ENCODE measurements at regions not wholly inside any gene's neighbourhood (a gene's known extent, or its start where the extent isn't known, plus 50 kb on each side); places are given as distances from the start of the nearest gene placed in this dataset.

GRCh38 chr2:23292024-23292423, 93.0 kb upstream of the KLHL29 start:
- H3K79me2 ChIP-seq (ENCODE audit: insufficient read depth, low read length), result no peaks in the 10 kb centered on the region
- no peaks in the 10 kb centered on the region for H3K9me3 ChIP-seq (ENCODE audit: insufficient read depth, low read length)
- H3K9ac ChIP-seq (ENCODE audit: low read length), result no peak overlapping the region
- H3K36me3 ChIP-seq (ENCODE audit: low read length), result no peaks in the 10 kb centered on the region
- H4K20me1 ChIP-seq (ENCODE audit: low read depth, low read length), result no peaks in the 10 kb centered on the region
- H3K27ac ChIP-seq (ENCODE audit: low read depth, low read length), result no peak overlapping the region
- H3K27me3 ChIP-seq (ENCODE audit: low read length), result no peaks in the 10 kb centered on the region
- H3K4me3 ChIP-seq (ENCODE audit: insufficient read depth, low read length, poor library complexity, severe bottlenecking), result no peak overlapping the region
- no peaks in the 10 kb centered on the region for H3K9me2 ChIP-seq (replicated peaks; ENCODE audit: insufficient read depth, low read length)
- H3F3A ChIP-seq (ENCODE audit: insufficient read depth), result no peaks in the 10 kb centered on the region
- no peak overlapping the region for H3K4me2 ChIP-seq (ENCODE audit: low read depth, low read length, poor library complexity, severe bottlenecking)
- no peak overlapping the region for H2AFZ ChIP-seq (ENCODE audit: low read depth, low read length, severe bottlenecking)
- no peak for TF ChIP-seq EZH2phosphoT487 (conservative IDR thresholded peaks at IDR 0.05; ENCODE audit: low read length)
- TF ChIP-seq, protein P1, sequence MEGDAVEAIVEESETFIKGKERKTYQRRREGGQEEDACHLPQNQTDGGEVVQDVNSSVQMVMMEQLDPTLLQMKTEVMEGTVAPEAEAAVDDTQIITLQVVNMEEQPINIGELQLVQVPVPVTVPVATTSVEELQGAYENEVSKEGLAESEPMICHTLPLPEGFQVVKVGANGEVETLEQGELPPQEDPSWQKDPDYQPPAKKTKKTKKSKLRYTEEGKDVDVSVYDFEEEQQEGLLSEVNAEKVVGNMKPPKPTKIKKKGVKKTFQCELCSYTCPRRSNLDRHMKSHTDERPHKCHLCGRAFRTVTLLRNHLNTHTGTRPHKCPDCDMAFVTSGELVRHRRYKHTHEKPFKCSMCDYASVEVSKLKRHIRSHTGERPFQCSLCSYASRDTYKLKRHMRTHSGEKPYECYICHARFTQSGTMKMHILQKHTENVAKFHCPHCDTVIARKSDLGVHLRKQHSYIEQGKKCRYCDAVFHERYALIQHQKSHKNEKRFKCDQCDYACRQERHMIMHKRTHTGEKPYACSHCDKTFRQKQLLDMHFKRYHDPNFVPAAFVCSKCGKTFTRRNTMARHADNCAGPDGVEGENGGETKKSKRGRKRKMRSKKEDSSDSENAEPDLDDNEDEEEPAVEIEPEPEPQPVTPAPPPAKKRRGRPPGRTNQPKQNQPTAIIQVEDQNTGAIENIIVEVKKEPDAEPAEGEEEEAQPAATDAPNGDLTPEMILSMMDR (IDR thresholded peaks at IDR 0.05; ENCODE audit: insufficient read depth, low read length, poor library complexity, severe bottlenecking), result no peak

GRCh38 chr2:23293063-23293462, 91.9 kb upstream of the KLHL29 start:
- no peak overlapping the region for H2AFZ ChIP-seq (ENCODE audit: low read depth, low read length, severe bottlenecking)
- H3K27ac ChIP-seq (ENCODE audit: low read depth, low read length), result no peak overlapping the region
- no peaks in the 10 kb centered on the region for H4K20me1 ChIP-seq (ENCODE audit: low read depth, low read length)
- H3K9me3 ChIP-seq (ENCODE audit: insufficient read depth, low read length), result no peaks in the 10 kb centered on the region
- no peak for TF ChIP-seq EZH2phosphoT487 (conservative IDR thresholded peaks at IDR 0.05; ENCODE audit: low read length)
- TF ChIP-seq, protein P1 (IDR thresholded peaks at IDR 0.05; ENCODE audit: insufficient read depth, low read length, poor library complexity, severe bottlenecking), result no peak
- no peak overlapping the region for H3K4me2 ChIP-seq (ENCODE audit: low read depth, low read length, poor library complexity, severe bottlenecking)
- H3K27me3 ChIP-seq (ENCODE audit: low read length), result no peaks in the 10 kb centered on the region
- H3K36me3 ChIP-seq (ENCODE audit: low read length), result no peaks in the 10 kb centered on the region
- no peaks in the 10 kb centered on the region for H3F3A ChIP-seq (ENCODE audit: insufficient read depth)
- H3K9ac ChIP-seq (ENCODE audit: low read length), result no peak overlapping the region
- no peaks in the 10 kb centered on the region for H3K9me2 ChIP-seq (replicated peaks; ENCODE audit: insufficient read depth, low read length)
- no peak overlapping the region for H3K4me3 ChIP-seq (ENCODE audit: insufficient read depth, low read length, poor library complexity, severe bottlenecking)
- H3K79me2 ChIP-seq (ENCODE audit: insufficient read depth, low read length), result no peaks in the 10 kb centered on the region

DNA sequence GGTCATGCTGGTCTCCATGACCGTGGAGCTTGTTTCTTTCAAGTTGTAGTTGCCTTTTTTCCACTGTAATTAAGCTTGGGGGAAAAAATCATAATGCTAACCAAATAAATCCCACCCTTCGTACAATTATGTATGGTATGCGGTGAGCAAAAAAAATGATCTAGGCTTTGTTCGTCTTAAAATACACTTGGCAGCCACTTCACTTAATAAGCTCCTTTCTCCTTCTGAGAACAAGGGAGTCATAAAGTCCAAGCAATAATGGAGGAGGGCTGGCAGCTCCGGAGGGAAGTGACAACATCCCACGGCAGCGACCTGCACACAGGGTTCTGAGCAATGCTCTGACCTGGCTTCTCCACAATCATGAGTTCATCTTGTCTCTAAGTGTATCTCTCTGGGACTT, 91.2 kb upstream of the KLHL29 start:
- H3K36me3 ChIP-seq (ENCODE audit: low read length), result no peaks in the 10 kb centered on the region
- TF ChIP-seq, protein P1 (IDR thresholded peaks at IDR 0.05; ENCODE audit: insufficient read depth, low read length, poor library complexity, severe bottlenecking), result no peak
- TF ChIP-seq EZH2phosphoT487 (conservative IDR thresholded peaks at IDR 0.05; ENCODE audit: low read length), result no peak

More for the DNA sequence above, 91.2 kb upstream of the KLHL29 start:
- Histone ChIP-seq H3K9me2 (replicated peaks; ENCODE audit: insufficient read depth, low read length) (no peaks in the 10 kb centered on the region), H2AFZ (ENCODE audit: low read depth, low read length, severe bottlenecking) (no peak overlapping the region), H3K79me2 (ENCODE audit: insufficient read depth, low read length) (no peaks in the 10 kb centered on the region), H3K27me3 (ENCODE audit: low read length) (no peaks in the 10 kb centered on the region), H3K9ac (ENCODE audit: low read length) (no peak overlapping the region), H3K9me3 (ENCODE audit: insufficient read depth, low read length) (no peaks in the 10 kb centered on the region), H3K4me2 (ENCODE audit: low read depth, low read length, poor library complexity, severe bottlenecking) (no peak overlapping the region), H3K27ac (ENCODE audit: low read depth, low read length) (no peak overlapping the region), H4K20me1 (ENCODE audit: low read depth, low read length) (no peaks in the 10 kb centered on the region), H3F3A (ENCODE audit: insufficient read depth) (no peaks in the 10 kb centered on the region), H3K4me3 (ENCODE audit: insufficient read depth, low read length, poor library complexity, severe bottlenecking) (no peak overlapping the region)
